ENCODE measurements at regions not wholly inside any gene's neighbourhood (a gene's known extent, or its start where the extent isn't known, plus 50 kb on each side); places are given as distances from the start of the nearest gene placed in this dataset.

DNA sequence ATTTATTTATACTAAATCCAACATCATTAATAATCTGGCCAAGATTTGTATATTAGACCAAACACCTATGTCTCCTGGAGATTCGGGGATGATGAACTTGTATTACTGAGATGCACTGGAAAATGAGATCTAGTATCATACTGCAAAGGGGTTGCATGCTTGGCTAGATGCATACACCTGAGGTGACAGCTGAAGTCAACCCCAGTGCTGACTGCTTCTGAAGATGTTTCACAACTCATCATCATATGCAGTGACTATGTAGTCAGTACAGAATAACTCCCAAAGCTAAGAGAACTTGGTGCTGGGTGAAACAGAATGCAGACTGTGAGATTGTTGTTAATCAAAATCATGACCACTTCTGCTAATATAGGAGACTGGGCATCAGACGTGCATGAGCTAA, 1114.2 kb downstream of the NSUN3 start:
- no peak for DNase-seq
- H3K9me3 ChIP-seq: no peaks in the 10 kb centered on the region
- 54 to 59% methylated on average over 2 of the region's 2 CpGs for WGBS, 2 donors
- no peaks in the 10 kb centered on the region for H3K4me1 ChIP-seq
- H3K4me3 ChIP-seq: no peak overlapping the region
- intact Hi-C loops (cut with DNase I): no loop called here
- TF ChIP-seq CTCF (IDR thresholded peaks at IDR 0.05): no peak
- TF ChIP-seq POLR2A (IDR thresholded peaks at IDR 0.05): no peak
- no peaks in the 10 kb centered on the region for H3K36me3 ChIP-seq
- H3K27me3 ChIP-seq: no peaks in the 10 kb centered on the region
- no peak overlapping the region for H3K27ac ChIP-seq

DNA sequence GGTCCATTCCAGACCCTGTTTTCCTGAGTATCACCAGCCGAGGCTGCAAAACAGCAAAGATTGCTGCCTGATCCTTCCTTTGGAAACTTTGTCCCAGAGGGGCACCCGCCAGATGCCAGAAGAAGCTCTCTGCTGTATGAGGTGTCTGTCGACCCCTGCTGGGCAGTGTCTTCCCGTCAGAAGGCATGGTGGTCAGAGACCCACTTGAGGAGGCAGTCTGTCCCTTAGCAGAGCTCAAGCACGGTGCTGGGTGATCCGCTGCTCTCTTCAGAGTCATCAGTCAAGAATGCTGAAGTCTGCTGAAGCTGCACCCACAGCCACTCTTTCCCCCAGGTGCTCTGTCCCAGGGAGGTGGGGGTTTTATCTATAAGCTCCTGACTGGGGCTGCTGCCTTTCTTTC, 1121.2 kb downstream of the NSUN3 start:
- Histone ChIP-seq H3K27me3 (no peaks in the 10 kb centered on the region), H3K4me3 (no peak overlapping the region), H3K9me3 (no peaks in the 10 kb centered on the region), H3K27ac (no peak overlapping the region), H3K4me1 (no peaks in the 10 kb centered on the region), H3K36me3 (no peaks in the 10 kb centered on the region)
- intact Hi-C loops (cut with DNase I): no loop called here
- DNase-seq: no peak
- WGBS, 2 donors: 65% methylated on average over 2 of the region's 6 CpGs; no CpG with 5 or more reads in 1 of the 2 donors
- TF ChIP-seq CTCF (IDR thresholded peaks at IDR 0.05) (no peak), POLR2A (IDR thresholded peaks at IDR 0.05) (no peak)

- TF ChIP-seq CTCF (IDR thresholded peaks at IDR 0.05): no peak
- no peak for TF ChIP-seq POLR2A (IDR thresholded peaks at IDR 0.05)
- no peaks in the 10 kb centered on the region for H3K36me3 ChIP-seq
- no peak overlapping the region for H3K27ac ChIP-seq
- intact Hi-C loops (cut with DNase I): no loop called here
- DNase-seq: no peak
- H3K27me3 ChIP-seq: no peaks in the 10 kb centered on the region
- H3K4me1 ChIP-seq: no peaks in the 10 kb centered on the region
- H3K4me3 ChIP-seq: no peak overlapping the region
- WGBS, 2 donors: 77 to 87% methylated on average over 1 of the region's 1 CpG
- no peaks in the 10 kb centered on the region for H3K9me3 ChIP-seq
These were observed 1126.5 kb downstream of the NSUN3 start for GRCh38 chr3:95189348-95189747.

DNA sequence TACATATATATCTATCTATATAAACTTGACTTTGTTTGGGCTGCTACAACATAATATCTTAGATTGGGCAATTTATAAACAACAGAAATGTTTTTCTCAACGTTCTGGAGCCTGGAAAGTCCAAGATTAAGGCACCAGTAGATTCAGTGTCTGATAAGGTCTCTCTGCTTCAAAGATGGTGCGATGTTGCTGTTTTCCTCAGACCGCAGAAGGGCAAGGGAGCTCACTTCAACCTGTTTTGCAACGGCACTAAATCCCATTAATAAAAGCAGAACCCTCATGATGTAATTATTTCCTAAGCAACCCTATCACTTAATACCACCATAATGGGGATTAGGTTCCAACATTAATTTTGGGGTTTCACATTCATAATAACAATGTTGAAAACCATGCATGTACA, 1134.8 kb downstream of the NSUN3 start:
- Histone ChIP-seq H3K4me1 (no peaks in the 10 kb centered on the region), H3K4me3 (no peak overlapping the region), H3K9me3 (no peaks in the 10 kb centered on the region), H3K27ac (no peak overlapping the region), H3K27me3 (no peaks in the 10 kb centered on the region), H3K36me3 (no peaks in the 10 kb centered on the region)
- DNase-seq: no peak
- WGBS, 2 donors: 67% methylated on average over 4 of the region's 4 CpGs
- intact Hi-C loops (cut with DNase I): no loop called here
- TF ChIP-seq CTCF (IDR thresholded peaks at IDR 0.05) (no peak), POLR2A (IDR thresholded peaks at IDR 0.05) (no peak)

- DNase-seq: no peak
- peaks cover 0 to 12% (median 0%) of the 10 kb centered on the region in 3 donors for H3K9me3 ChIP-seq
- 72 to 79% methylated on average over 1 of the region's 1 CpG for WGBS, 2 donors
- intact Hi-C loops (cut with DNase I): no loop called here
- H3K4me3 ChIP-seq: no peak overlapping the region
- no peaks in the 10 kb centered on the region for H3K4me1 ChIP-seq
- no peak overlapping the region for H3K27ac ChIP-seq
- no peaks in the 10 kb centered on the region for H3K36me3 ChIP-seq
- no peak for TF ChIP-seq POLR2A (IDR thresholded peaks at IDR 0.05)
- no peak for TF ChIP-seq CTCF (IDR thresholded peaks at IDR 0.05)
- no peaks in the 10 kb centered on the region for H3K27me3 ChIP-seq
These were observed 1137.5 kb downstream of the NSUN3 start for GRCh38 chr3:95200384-95200783.
